ENCODE measurements at regions not wholly inside any gene's neighbourhood (a gene's known extent, or its start where the extent isn't known, plus 50 kb on each side); places are given as distances from the start of the nearest gene placed in this dataset.
"Not testable (repeated sequence)": the region's sequence is repeated elsewhere in the genome, so short reads cannot be mapped to it uniquely, and the experiment has no call there.

GRCh38 chr13:62721893-62722292 is 1306.2 kb upstream of the PCDH20 start:
- no peaks in the 10 kb centered on the region for H4K20me1 ChIP-seq (replicated peaks; ENCODE audit: insufficient read depth)
- H2AFZ ChIP-seq: no peak overlapping the region
- no peaks in the 10 kb centered on the region for H3K79me2 ChIP-seq (replicated peaks; ENCODE audit: insufficient read depth)
- peaks cover 8% of the 10 kb centered on the region; the same call in 1 of the 3 replicates for H3K9me3 Mint-ChIP-seq
- no peak overlapping the region for H3K4me3 ChIP-seq
- H3F3A ChIP-seq (replicated peaks; ENCODE audit: low read depth): no peaks in the 10 kb centered on the region
- no peak for ATAC-seq
- no peaks in the 10 kb centered on the region for H3K9me2 ChIP-seq (ENCODE audit: insufficient read depth)
- no peaks in the 10 kb centered on the region for H3K4me1 Mint-ChIP-seq
- H3K36me3 Mint-ChIP-seq (ENCODE audit: low read depth): no peaks in the 10 kb centered on the region
- H3K27ac Mint-ChIP-seq: no peak overlapping the region
- H3K4me2 ChIP-seq: no peak overlapping the region
- no peaks in the 10 kb centered on the region for H3K4me1 ChIP-seq (ENCODE audit: insufficient read depth)
- H3K4me3 Mint-ChIP-seq: no peak overlapping the region
- no peak overlapping the region for H3K27ac ChIP-seq (ENCODE audit: low read depth)
- TF ChIP-seq POLR2AphosphoS5 (IDR thresholded peaks at IDR 0.05; ENCODE audit: low read depth) (no peak), CTCF (conservative IDR thresholded peaks at IDR 0.05; ENCODE audit: low read depth in 2 of 2) (no peak), ZNF462 (CRISPR knock-in tag; IDR thresholded peaks at IDR 0.05) (no peak), EZH2 (IDR thresholded peaks at IDR 0.05; ENCODE audit: low read depth, unreplicated experiment) (no peak), STAT1 (IDR thresholded peaks at IDR 0.05; ENCODE audit: unreplicated experiment) (no peak), ZNF331 (CRISPR knock-in tag; IDR thresholded peaks at IDR 0.05; ENCODE audit: low read depth) (no peak)
- no peaks in the 10 kb centered on the region for H3K36me3 ChIP-seq (ENCODE audit: insufficient read depth)
- no peak for DNase-seq (ENCODE audit: low spot score)
- no peaks in the 10 kb centered on the region for H3K27me3 Mint-ChIP-seq (ENCODE audit: insufficient read depth, low read depth, poor library complexity)
- no peaks in the 10 kb centered on the region for H3K27me3 ChIP-seq (ENCODE audit: insufficient read depth)

- H3K9me3 Mint-ChIP-seq; H3K9me2 ChIP-seq (ENCODE audit: insufficient read depth); H2AFZ ChIP-seq; H3K27me3 Mint-ChIP-seq (ENCODE audit: insufficient read depth, low read depth, poor library complexity); H3K4me2 ChIP-seq; DNase-seq (ENCODE audit: low spot score); H3K79me2 ChIP-seq (replicated peaks; ENCODE audit: insufficient read depth); H3F3A ChIP-seq (replicated peaks; ENCODE audit: low read depth); H3K4me1 Mint-ChIP-seq; H3K4me3 ChIP-seq; H3K27me3 ChIP-seq (ENCODE audit: insufficient read depth); H4K20me1 ChIP-seq (replicated peaks; ENCODE audit: insufficient read depth); H3K36me3 Mint-ChIP-seq (ENCODE audit: low read depth); H3K27ac Mint-ChIP-seq; H3K4me1 ChIP-seq (ENCODE audit: insufficient read depth); ATAC-seq; H3K4me3 Mint-ChIP-seq; H3K36me3 ChIP-seq (ENCODE audit: insufficient read depth); H3K27ac ChIP-seq (ENCODE audit: low read depth): not testable (repeated sequence)
Measured at GRCh38 chr13:62711948-62712347, 1296.3 kb upstream of the PCDH20 start.

Data from GM23338 (cell line).